NCI-H510A (cell line): ENCODE measurements at regions not wholly inside any gene's neighbourhood (a gene's known extent, or its start where the extent isn't known, plus 50 kb on each side); places are given as distances from the start of the nearest gene placed in this dataset.

ENCODE experiments used
- DNase-seq: peaks from one replicate; lab custom pipeline; 2025; lab: John Stamatoyannopoulos, UW

DNA sequence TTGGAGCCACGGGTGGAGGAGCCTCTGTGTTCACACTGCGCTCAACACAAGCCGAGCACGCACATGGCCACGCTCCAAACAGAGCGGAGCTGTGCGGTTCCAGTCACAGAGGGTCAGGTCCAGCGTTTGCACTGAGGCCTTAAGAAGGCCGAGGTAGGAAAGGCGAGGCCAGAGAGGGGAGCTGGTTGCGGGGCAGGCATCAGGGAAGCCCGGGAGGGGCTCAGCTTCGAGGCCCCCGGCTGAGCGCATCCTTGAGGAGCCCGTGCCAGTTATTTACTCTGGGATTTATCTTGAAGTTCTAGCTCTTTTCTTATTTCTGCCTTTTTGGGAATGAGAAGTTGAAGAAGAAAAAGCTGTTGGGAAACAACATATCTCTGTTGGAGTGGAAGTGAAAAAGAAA lies 140.8 kb downstream of the IRX1 start:
- DNase-seq = no peak

DNA sequence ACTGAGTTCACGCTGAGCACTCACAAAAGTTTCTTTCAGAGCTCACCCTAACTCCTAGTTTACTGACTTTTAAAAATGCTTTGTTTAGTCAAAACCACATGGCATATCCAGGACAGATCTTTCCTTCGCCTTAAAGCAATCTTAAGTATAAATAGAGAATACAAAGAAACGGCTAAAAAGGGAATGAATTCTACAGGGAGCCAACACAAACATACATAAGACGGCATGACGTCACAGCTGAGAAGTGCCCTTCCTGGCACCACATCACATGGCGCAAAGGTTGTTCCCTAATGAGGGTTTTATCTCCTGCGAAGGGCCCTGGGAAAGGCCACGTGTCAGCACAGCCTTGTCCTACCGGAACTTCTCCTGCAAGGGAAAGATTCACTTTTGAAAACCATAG lies 141.3 kb downstream of the IRX1 start:
- DNase-seq = no peak

DNA sequence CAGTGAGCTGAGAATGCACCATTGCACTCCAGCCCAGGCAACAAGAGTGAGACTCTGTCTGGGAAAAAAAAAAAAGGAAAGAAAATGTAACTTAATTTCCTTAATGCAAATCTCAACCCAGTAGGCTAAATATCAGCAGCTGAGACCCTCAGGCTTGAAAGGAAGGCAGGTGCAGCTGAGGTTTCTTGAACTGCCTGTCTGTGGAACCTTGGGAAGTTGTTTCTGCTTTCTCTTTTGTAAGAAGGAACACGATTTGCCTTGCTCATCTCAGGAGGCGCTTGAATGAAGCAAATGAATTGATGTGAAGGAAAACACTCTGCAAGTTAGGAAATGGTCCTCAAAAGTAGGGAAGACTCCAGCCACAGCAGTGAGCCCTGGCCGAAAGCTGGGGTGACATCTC lies 143.3 kb downstream of the IRX1 start:
- DNase-seq = no peak

DNA sequence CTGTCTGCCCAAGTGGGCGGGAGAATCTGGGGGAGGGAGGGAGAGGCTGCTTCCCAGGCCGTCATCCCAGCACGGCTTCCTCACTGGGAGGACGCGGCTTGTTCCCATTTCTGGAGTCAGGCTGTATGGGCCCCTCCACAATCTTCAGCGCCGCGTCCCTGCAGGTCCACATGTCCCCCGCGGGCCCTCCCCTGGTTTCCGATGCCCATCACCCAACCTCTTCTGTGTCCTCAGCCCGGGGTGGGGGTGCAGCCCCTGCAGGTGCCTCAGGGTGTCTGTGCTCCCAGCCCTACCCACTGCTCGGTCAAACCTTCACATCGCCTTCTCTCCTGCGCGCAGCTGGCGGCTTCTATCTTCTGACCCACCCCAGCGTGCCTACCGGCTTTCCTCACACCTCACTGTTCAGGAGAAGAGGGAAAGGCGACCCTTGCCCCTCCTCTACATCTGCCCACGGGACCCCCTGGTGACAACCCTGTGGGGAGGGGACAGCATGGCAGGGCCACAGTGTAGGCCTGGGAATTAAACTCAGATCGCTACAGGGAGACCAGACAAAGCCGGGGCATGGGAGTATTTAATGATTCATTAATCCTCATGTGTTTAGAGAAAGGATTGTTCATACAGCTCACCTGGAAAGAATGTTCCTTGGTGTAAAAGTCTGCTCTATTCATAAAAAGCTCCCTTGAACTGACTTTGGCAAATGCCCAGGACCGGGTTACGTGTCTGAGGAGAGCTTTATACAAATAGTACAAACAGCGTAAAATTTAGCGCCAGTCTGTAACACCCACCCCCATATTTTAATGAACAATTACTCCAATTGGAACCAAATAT lies 145.1 kb downstream of the IRX1 start:
- DNase-seq = no peak

DNA sequence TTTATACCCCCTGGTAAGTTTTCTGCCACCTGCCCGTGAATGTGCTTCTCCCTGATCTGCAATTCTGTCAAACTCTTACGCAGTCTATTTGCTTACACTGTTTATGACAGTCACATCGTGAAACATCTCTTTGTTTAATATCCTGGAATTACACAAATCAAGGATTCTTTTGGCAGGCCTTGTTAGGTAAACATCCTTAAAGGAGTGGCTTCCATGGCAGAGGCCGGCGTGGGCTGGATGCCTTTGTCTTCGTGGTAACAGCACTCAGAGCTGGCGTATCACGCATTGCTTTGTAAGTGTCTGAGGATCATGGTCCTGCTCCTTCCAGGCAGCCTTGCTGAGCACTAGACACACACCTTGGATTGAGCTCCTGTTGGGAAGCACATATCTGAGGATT lies 145.7 kb downstream of the IRX1 start:
- DNase-seq = no peak

DNA sequence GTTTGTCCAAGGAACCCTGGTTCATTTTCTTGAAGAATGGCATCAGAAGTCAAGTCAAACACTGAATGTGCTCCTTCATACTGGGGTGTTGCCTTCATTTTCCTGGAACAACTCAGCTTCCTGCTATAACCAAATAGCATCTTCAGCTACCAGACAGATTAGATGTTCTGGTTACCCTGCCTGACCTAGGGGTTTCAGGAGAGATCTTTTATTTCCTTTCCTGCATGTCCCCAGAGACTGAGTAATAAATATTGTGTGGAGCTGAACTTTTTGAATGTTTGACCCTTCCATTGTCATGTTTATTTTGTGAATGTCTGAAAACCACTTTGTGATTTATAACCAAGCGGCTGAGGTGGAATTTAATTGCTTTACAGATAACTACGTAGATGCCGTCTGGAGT lies 147.1 kb downstream of the IRX1 start:
- no peak for DNase-seq

DNA sequence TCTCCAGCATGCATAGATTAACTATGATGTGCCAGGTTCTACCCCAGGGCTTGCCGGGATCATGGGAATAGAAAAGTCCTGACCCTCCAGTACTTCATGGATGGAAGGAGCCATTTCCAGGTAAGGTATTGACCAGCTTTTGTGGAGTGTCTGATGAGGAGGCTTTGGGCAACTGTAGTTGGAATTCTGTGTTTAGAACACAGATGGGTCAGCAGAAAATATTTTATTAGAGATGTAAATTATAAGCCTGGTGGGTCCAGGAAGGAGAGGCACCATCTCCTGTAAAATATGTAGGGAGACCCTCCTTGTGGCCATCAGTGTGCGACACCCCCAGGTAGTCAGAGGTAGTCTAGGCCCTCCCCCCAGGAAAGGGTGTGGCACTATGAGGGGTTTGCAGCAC lies 156.2 kb downstream of the IRX1 start:
- DNase-seq = no peak

DNA sequence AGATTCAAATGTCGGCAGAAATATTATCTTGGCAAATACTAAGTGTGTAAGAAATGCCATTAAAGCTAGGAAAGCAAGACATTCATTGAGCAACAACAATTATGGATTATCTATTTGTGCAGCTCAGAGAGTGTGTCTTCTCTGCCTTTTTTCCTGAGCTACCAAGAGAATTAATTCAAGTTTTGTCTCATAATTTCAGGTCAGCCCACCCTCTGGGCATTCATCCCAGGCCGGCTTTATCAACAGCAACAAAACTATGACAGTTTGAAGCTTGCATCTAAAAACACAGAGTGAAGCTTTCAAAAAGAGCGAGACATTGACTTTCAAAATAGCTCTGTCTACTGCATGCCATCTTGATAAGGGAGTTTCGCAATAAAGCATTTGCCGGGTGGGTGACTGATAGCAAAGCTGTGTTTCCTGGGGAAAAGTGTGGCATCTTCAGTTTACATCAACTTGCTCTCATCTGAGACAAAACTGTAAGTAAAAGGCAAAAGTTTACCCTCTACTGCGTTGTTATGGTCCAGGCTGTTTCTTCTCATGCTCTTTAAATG lies 182.4 kb downstream of the IRX1 start:
- no peak for DNase-seq

DNA sequence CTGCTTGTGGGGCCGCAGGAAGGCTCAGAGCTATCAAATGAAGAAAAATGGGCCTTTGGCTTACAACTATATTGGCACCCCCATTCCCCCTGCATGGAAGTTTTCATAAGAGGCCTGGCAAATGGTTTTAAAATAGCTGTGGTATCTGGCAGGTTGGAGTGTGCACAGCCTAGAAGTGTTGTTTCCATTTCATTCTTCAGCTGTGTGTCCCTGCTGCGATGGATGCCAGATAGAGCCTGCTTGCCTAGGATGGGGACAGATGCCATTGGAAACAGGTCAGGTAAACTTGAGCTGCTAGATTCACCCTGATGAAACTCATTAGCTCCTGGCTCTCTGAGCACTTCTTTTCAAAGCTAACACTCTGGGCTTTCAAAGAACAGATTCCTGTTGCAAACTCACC lies 183.3 kb downstream of the IRX1 start:
- DNase-seq = no peak

DNA sequence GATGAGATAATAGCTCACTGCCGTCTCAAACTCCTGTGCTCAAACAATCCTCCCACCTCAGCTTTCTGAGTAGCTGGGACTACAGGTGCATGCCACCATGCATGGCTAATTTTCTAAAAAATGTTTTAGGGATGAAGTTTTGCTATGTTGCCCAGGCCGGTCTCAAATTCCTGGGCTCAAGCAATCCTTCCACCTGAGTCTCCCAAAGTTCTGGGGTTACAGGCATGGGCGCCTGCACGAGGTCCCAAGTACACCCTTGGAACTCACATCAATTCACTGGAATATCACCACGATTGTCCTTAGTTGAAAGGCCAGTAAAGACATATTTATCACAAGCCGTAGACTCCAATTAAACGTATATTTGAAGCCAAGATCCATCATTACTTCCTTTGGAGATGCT lies 184.6 kb downstream of the IRX1 start:
- DNase-seq = no peak

DNA sequence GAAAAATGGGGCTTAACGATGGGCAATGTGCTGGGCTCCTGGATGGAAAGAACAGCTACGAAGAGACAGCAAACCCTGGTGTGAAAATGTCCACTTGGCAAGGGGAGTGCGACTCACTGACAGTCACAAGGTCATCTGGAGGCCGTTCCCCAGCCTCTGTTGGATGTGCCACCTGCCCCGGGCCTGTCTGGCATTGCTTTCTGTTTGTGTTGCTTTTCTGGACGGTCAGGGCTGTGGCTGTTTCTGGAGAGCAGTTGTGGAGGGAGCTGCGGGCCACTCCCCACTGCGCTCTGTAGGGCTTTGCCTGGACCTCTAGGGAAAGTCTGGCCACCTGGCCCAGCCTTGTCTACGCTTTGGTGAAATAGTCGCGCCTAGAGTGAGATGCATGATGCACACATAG lies 185.3 kb downstream of the IRX1 start:
- DNase-seq = no peak

DNA sequence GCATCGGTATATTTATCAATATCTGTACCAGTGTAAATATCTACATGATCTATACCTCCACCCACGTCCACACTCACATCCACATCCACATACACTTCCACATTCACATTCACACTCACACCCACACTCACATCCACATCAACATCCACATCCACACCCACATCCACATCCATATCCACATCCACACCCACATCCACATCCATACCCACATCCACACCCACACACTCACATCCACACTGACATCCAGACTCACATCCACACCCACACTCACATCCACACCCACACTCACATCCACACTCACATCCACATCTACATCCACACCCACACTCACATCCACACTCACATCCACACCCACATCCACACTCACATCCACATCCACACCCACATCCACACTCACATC lies 189.2 kb downstream of the IRX1 start:
- DNase-seq = no peak

DNA sequence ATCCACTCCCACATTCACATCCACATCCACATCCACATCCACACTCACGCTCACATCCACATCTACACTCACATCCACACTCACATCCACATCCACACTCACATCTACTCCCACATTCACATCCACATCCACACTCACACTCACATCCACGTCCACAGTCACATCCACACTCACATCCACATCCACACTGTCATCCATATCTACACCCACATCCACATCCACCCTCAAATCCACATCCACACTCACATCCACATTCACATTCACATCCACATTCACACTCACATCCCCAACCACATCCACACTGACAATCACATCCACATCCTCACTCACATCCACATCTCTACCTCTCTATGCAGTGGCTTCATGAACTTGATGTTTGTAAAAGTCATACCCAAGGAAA lies 190.5 kb downstream of the IRX1 start:
- no peak for DNase-seq

DNA sequence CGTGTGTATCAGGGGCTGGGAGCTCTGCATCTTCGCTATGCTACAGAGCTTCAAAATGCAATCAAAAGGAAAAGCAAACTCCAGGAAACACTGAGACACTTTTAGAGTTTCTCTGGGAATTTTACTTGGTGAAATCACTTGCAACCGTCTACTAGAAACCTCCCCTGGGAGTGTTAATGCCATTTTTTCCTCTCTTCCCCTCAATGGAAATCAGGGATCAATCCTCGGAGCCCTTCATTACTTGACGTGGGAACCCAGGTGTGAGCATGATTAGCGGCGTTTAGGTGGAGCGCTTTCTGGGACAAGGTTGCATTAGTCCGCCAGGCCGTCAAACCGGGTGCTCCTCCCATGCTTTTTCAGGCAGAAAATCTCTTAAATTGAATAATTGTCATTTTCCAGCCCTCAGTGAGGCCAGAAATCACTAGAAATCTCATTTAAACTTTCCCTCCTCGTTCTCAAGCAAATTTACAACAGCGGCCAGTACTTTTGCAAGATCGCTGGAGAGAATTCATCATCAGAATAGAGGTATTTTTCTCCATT lies 191.3 kb downstream of the IRX1 start:
- DNase-seq = no peak

DNA sequence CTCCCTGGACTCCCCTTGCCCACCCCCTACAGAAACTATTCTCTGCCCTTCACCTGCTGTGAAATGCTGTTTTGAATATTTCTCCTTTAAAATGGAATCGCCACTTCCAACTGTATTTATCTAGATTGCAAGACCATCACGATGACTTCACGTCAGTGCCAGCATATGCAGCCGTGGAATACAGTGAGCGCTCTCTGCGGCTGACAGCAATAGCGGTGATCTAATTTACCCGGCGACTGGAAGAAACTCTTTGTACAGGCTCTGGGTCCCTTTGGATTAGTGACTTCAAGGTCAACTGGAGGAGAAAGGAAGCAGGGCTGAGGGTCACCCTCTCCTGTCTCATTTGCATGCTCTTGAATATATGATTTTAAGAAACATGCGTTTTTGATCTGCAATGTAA lies 192.0 kb downstream of the IRX1 start:
- no peak for DNase-seq

DNA sequence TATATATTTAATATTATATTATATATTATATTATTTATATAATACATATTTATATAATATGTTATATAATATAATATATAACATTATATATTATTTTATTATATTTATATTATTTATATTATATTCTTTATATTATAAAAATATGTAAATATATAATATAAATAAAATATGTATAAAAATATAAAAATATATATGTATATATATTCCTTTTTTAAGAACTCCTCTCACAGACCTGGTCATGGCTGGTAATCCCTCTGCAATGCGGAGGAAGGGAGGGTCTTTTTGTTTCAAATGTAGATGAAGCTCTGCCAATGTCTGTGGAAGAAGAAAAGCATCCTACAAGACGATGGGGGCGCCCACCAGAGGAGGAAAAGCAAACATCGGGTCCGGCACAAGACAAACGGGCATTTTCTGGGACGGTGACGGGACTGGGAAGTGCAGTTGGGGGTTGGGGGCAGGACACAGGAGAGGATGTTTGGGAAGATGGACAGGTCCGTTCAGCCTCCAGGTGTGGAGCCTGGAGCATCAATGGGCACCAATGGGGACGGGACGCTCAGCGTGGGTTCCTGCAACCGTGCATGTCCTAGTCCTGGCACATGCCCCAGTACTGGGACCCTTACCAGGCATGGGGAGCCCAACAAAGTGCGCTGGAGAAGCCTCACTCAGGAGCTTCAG lies 194.0 kb downstream of the IRX1 start:
- DNase-seq = no peak

DNA sequence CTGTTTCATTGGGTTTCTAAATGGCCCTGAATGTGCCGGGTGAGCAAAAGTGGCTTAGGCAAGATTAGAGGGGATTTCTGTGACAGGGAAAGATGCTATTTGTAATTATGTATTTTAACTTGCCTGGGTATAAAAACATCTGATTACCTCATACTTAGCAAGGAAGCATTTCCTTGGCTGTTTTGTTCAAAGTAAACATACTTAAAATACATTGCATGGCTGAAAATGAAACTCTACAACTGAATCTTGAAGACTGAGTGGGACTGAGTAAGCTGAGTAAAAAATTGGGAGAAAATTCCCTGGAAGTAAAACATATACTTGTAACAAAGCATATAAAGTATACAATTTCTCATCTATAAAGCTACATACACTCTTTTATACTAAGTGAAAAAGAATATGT lies 197.5 kb downstream of the IRX1 start:
- no peak for DNase-seq

DNA sequence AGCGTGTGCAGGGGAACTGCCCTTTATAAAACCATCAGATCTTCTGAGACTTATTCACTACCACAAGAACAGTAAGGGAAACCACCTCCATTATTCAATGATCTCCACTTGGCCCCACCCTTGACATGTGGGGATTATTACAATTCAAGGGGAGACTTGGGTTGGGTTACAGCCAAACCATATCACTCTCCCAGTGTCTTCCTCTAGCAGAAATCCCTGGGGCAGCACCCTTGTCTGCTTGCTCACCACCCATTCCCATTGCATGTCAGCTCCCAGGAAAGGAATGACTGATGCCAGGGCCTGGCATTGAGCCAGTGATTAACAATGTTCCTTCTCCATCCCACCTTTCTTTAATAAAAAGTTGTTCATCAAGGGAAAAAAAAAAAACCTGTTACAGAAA lies 199.0 kb downstream of the IRX1 start:
- no peak for DNase-seq

DNA sequence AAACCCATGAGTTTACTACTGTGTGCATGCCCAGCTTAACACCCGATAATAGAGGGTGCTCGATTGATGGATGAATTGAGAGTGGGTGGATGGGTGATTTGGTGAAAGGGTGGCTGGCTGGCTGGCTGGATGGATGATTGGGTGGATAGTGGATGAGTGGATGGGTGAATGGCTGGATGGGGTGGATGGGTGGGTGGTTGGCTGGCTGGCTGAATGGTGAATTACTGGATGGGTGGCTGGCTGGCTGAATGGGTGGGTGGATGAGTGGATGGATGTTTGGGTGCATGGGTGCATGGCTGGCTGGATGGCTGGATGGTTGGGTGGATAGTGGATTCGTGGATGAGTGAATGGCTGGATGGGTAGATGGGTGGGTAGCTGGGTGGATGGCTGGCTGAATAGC lies 201.1 kb downstream of the IRX1 start:
- DNase-seq = no peak

DNA sequence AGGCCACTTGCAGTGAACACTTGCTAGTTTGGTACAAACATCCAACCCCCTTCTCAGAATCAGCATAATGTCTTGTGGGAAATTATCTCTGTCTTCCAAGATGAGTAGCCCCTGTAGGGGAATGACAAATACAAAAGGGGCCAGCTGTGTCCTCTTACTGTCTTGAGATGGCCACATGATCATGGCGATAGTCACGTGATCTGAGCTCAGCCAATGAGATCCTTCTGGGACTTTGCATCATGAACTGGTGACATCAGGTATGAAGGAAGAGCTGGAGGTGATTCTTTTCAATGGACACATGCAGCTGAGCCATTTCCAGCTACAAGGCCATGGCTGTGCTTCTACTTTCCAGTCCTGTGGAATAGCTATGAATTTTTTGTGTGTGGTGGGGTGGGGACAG lies 206.3 kb downstream of the IRX1 start:
- DNase-seq = no peak

DNA sequence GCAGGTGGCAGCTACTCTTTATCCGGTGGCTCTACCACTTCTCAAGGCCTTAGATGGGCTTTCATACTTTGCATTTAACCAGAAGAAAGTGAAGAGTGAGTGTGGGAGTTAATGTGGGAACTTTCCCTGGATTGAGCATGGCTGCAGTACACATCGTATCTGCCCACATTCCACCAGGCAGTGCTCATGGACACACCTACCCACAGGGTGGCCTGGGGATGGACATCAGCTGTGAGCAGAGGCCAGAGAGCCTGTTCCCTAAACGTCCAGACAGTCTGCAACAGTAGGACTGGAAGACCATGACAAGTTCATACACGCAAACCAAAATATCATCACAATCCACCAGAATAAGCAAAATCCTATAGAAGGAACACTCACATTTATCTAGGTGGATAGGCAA lies 213.8 kb downstream of the IRX1 start:
- no peak for DNase-seq

DNA sequence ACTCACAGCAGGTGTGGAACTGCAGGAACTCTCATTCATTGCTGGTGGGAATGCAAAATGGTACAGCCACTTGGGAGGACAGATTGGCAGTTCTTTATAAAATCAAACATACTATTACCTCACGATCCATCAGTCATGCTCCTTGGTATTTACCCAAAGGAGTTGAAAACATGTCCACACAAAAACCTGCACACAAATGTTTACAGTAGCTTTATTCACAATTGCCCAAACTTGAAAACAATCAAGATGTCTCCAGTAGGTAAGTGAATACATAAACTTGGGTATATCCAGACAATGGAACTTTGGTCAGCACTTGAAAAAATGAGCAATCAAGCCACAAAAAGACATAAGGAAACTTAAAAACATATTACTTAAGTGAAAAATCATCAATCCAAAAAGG lies 215.5 kb downstream of the IRX1 start:
- DNase-seq = no peak

DNA sequence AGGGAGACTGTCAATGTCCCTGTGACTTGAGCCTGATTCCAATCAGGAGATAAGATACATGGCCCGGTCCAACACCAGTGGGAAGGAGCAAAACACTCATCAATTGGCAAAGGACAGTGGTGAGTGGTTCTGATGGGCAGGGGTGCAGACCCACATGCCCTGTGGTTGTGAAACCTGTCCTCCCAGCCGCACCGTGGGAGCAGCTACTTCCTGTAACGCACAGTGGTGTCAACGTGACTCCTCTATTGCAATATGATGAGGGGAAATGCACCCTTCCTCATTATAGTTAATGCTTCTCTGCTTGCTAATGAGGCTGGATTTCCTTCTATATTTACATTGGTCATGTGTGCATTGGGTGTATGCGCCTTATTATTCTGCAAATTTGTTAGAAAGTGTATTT lies 223.0 kb downstream of the IRX1 start:
- DNase-seq = no peak
